T-helper 1 cell treated with Interleukin-12 subunit alpha and Interleukin-12 subunit beta and Interleukin-4 antibody, amounts not matched to agents 30 ng/mL and 1 ng/mL, for 36 hours (primary cell): ENCODE measurements at regions not wholly inside any gene's neighbourhood (a gene's known extent, or its start where the extent isn't known, plus 50 kb on each side); places are given as distances from the start of the nearest gene placed in this dataset.

Experiments used
- intact Hi-C: fragments of 100-400 bp; cut with micrococcal nuclease; formaldehyde crosslinking; loops from one replicate; pipeline ENCODE4 v1.15.1; 2024

GRCh38 chr10:90398566-90398965 lies 459.3 kb downstream of the HTR7 start:
- intact Hi-C loops: no loop called here

DNA sequence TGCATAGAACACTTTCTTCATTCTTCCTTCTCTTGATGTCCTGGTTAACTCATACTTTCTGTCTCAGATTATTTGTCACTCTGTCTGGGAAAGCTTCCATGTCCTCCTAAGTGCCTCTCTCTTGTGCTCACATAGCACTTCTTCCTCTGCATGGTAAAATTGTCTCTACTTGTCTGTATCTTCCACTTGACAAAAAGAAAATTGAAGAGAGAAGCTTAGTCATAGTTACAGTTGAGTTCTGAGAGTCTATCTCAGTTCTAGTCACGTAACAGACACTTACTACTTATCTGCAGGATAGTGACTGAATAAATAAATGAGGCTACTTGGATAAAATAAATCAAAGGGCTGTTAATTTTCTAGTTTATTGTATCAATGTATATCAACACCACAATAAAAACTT lies 458.1 kb downstream of the HTR7 start:
- intact Hi-C loops: no loop called here

DNA sequence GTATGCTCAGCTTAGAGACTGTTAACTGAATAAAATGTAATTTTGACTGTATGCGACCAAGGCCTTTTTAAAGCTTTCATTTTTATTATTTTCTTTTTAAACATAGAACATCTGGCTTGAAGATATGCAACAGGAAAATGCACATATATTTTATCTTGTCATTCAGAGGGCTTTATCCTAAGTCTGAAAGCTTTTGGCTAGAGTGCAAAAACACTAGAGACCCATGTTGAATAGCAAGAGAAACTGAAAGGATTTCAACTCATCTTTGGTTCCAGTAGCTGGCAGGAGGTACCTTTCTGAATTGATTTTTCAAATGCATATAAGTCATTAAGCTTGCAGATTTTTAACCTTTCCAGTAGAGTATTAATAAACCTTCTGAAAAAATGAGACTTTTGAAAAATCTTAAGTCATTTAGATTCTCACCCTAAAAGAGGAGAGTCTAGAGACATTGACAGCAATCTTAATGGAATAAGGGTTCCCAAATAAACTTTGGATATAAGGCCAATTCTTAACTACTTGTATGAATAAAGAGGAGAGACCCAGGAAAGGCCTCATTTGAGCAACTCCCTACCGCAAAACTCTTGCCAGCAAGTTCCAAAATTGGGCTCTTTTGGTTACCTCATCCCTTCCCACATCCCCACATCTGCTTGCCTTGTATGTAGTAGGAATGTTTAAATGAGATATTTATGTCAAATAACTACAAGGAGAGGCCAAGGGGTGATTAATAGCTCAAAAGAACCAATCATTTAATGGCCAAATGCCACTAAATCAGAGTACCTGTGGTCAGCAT lies 454.4 kb downstream of the HTR7 start:
- intact Hi-C loops: no loop called here

DNA sequence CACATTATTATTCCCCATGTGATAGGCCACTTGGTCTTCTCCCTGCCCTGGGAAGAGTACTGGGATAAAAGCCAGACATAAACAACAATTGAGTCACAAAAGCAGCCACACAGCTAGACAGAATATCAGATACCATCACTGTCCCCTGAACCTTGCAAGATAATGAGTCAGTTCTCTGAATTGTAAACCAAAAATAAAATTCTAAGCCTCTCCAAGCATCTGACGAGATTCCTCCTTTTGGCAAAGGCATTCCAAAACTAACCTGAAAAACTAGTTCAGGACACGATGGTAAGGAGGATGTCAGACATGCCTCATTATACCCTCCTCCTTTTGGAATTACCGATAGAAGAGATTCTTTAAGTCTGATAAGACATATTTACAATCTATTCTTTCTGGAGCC lies 450.7 kb downstream of the HTR7 start:
- intact Hi-C loops: no loop called here

DNA sequence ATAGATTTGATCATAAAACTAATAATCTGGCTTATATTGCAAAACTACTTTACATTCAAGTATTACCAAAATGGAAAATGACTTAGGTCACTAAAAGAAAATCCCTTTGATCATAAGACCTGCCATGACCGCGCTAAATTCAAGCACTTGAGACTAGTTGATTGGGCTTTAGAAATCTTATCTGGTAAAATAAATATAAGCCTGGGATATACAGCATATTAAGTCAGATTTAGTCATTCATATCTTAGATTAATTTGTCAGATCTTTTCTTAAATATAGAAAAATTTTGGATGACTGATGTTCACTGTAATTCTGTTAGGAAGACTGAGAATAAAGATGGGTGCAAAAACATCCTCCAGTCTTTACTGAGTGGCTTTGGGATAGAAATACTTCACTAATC lies 450.0 kb downstream of the HTR7 start:
- intact Hi-C loops: no loop called here

GRCh38 chr10:90412582-90412981 lies 445.3 kb downstream of the HTR7 start:
- intact Hi-C loops: no loop called here

DNA sequence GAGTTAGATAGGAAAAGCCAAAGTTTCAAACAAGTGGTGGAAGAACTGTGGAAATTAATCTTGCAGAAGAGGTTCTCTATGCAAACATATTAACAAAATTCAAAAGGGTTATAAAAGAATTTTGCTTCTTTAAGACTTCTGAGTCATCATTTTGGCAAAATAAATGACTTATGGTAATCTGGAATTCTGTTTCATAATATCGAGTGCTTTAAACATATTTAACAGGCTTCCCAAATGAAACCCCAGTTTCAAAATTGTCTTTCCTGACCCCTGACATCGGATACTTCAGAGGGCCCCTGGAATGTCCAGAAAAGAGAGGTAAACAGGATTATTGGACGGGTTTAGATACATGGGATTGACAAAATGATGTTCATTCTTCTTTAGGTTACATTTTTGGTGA lies 444.6 kb downstream of the HTR7 start:
- intact Hi-C loops: no loop called here

DNA sequence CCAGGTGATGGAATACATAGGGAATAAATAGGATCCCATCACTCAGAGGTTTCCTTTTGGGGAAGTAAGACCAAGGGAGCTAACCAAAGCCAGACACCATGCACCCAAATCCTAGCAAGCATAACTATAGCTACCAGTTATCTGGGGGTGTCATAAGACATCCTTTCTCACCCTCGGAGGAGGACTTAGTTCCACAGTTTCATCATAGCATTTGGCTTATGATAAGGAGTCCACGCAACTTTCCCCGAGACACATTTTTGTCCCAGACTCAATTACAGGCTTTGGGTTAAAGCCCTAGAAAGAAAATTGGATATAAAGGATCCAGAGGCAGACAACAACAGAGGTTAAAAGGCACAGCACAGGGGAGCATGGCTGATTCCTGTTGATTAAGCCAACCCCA lies 442.9 kb downstream of the HTR7 start:
- intact Hi-C loops: no loop called here

DNA sequence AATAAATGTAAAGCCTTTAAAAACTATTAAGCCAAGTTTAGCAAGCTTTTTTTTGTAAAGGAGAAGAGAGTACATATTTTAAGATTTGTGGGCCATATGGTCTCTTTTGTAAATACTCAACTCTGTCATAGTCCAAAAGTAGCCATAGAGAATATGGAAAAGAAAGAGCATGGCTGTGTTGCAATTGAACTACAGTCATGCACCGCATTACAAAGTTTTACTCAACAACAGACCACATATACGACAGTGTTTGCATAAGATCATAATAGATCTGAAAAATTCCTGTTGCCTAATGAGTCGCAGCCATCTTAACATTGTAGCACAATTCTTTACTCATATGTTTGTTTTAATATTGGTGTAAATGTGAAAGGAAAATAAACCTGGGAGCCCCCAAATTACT lies 440.8 kb downstream of the HTR7 start:
- intact Hi-C loops: no loop called here

DNA sequence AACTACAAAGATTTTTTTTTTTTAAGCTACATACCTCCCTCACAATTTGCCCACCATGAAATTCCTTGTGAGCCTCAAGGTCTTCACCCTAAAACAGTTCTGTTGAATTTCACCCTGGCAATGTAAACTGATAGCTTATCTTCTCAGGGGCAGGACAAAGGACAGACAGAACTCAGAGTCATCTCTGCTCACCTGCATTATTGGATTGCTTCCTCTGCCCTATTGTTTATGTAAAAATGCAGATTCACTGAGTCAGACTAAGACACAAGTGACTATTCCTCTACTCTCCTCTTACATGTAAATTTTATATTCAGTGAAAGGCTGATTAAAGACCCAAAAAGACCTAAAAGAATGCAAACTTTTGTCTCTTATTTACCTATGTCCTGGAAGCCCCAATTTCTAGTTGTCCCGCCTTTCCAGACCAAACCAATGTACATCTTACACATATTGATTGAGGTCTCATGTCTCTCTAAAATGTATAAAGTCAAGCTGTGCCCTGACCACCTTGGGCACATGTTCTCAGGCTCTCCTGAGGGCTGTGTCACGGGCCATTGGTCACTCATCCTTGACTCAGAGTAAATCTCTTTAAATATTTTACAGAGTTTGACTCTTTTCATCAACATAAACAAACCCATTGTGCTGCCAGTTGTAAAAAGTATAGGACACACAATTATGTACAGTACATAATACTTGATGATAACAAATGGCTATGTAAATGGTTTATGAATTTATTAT lies 440.2 kb downstream of the HTR7 start:
- intact Hi-C loops: no loop called here

DNA sequence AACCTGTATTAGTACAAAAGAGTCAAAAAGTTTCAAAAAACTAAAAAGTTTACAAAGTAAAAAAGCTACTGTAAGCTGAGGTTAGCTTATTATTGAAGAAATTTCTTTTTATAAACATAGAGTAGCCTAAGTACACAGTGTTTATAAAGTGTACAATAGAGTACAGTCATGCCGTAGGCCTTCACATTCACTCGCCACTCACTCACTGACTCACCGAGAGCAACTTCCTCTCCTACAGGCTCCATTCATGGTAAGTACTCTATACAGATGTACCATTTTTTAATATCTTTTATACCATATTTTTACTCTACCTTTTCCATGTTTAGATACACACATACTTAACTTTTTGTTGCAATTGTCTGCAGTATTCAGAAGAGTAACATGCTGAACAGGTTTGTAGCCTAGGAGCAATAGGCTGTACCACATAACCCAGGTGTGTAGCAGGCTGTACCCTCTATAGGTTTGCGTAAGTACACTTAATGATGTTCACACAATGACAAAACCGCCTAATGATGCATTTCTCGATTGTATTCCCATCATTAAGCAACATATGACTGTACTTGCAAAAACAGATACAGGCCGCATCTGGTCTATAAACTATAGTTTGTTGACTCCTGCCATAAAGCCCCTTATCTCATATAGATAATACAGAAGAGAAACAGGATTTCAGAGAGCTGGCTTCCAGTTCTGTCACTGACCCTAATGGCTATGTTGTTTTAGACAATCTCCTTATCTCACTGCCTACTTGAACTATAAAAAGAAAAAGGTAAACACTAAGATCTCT lies 438.8 kb downstream of the HTR7 start:
- intact Hi-C loops: no loop called here

DNA sequence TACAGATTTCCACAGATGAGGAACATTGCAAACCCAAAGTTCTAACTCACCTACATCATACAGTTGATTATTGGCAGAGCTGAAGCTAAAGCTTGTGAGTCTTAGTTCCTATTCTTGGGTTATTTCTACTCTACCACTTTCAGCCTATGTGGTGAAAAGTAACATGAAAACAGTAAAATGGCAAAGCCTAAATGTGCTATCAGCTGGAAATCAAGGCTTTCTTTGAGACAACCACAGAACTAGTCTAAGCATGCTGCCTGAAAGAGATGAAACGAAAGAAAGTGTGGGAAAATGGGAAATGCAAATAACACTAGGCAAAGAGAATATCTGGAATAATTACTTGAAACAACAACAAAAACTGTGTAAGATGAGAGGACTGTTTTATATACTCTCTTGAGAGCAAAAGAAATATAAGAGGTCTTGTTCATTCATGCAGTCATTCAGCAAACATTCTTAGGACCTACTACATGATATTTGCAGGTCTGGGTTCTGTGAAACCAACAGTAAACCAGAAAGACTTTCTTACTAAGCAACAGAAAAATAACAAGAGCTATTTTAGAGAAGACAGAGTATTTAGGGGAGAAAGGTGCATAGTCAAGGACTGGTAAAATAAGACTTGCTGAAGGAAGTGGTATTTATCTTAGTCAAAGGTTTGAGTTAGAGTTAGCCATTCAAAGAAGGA lies 437.1 kb downstream of the HTR7 start:
- intact Hi-C loops: no loop called here

DNA sequence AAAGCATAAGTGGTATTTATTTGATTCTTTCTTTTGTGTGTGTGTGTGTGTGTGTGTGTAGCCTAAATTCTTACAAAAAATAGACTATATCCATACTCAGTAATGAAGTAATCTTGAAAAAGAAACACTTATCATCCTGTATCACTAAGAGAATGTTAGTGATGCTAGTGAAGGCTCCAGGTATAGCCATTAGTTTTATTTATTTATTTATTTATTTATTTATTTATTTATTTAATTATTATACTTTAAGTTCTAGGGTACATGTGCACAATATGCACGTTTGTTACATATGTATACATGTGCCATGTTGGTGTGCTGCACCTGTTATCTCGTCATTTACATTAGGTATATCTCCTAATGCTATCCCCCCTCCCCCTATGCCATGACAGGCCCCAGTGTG lies 436.0 kb downstream of the HTR7 start:
- intact Hi-C loops: no loop called here

GRCh38 chr10:90424730-90425129 lies 433.1 kb downstream of the HTR7 start:
- intact Hi-C loops: no loop called here

DNA sequence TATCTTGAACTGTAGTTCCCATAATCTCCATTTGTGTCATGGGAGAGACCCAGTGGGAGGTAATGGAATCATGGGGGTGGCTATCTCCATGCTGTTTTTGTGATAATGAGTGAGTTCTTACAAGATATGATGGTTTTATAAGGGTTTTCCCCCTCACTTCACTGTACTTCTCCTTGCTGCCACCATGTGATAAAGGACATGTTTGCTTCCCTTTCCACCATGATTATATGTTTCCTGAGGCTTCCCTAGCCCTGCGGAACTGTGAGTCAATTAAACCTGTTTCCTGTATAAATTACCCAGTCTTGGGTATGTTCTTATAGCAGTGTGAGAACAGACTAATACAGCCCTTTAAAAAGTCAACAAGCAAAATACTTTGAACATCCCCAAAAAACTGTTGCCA lies 427.7 kb downstream of the HTR7 start:
- intact Hi-C loops: no loop called here

DNA sequence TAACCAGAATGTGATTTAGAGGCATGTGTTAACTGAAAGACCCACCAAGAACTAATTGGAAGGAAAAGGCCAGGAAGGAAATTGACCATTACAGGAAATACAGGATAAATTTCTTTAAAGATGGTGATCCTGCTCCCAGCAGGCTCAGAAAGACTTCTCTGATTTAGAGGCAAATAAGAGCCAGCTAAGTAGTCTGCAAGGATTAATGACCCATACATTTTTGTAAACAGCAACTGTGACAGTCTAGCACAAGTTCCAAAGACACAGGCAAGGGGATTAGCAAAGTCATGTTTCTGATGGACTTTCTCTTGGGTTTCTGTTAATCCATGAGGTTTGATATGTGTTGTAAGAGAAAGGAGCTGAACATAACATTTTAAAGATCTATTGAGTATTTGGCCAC lies 425.0 kb downstream of the HTR7 start:
- intact Hi-C loops: no loop called here

GRCh38 chr10:90435296-90435695 lies 422.5 kb downstream of the HTR7 start:
- intact Hi-C loops: no loop called here

GRCh38 chr10:90437452-90437851 lies 420.4 kb downstream of the HTR7 start:
- intact Hi-C loops: no loop called here

GRCh38 chr10:90440870-90441269 lies 417.0 kb downstream of the HTR7 start:
- intact Hi-C loops: no loop called here

- intact Hi-C loops: no loop called here
Observed at GRCh38 chr10:90443342-90443741, 414.5 kb downstream of the HTR7 start.

- intact Hi-C loops: no loop called here
Observed at GRCh38 chr10:90447831-90448230, 410.0 kb downstream of the HTR7 start.

- intact Hi-C loops: no loop called here
Observed at GRCh38 chr10:90450797-90451196, 407.0 kb downstream of the HTR7 start.
